Loucy (cell line): ENCODE measurements at regions not wholly inside any gene's neighbourhood (a gene's known extent, or its start where the extent isn't known, plus 50 kb on each side); places are given as distances from the start of the nearest gene placed in this dataset.
"Not testable (repeated sequence)": the region's sequence is repeated elsewhere in the genome, so short reads cannot be mapped to it uniquely, and the experiment has no call there.

ENCODE experiments used
- H2AFZ ChIP-seq: fragments of 200-600 bp; sonication (generic); 2 replicates; pipeline ENCODE4 v1.6.0; 2016; ENCODE audit warnings: antibody characterized with exemption, mild to moderate bottlenecking, low read length, moderate library complexity
- H3F3A ChIP-seq: fragments of 200-600 bp; 2 replicates; pipeline ENCODE4 v1.6.0; 2016; ENCODE audit warnings: antibody characterized with exemption, low read depth, mild to moderate bottlenecking
- H3K27me3 ChIP-seq: fragments of 200-600 bp; sonication (generic); 2 replicates; pipeline ENCODE4 v1.6.1; 2014; ENCODE audit warnings: low read length, mild to moderate bottlenecking; ENCODE audit not compliant: insufficient read depth, poor library complexity, severe bottlenecking
- H3K36me3 ChIP-seq: fragments of 200-600 bp; sonication (generic); 2 replicates; pipeline ENCODE4 v1.6.1; 2016; ENCODE audit warnings: low read length; ENCODE audit not compliant: insufficient read depth
- H3K4me1 ChIP-seq: fragments of 200-600 bp; sonication (generic); 2 replicates; pipeline ENCODE4 v1.5.1; 2014; ENCODE audit warnings: low read length, mild to moderate bottlenecking; ENCODE audit not compliant: insufficient read depth, poor library complexity, severe bottlenecking
- H3K4me2 ChIP-seq: fragments of 200-600 bp; sonication (generic); 2 replicates; pipeline ENCODE4 v1.6.0; 2014; ENCODE audit warnings: antibody characterized with exemption, low read length, low read depth, mild to moderate bottlenecking; ENCODE audit not compliant: poor library complexity, severe bottlenecking
- H3K4me3 ChIP-seq: fragments of 200-600 bp; sonication (generic); 2 replicates; pipeline ENCODE4 v1.5.1; 2014; ENCODE audit warnings: low read length, mild to moderate bottlenecking, mixed read lengths; ENCODE audit not compliant: poor library complexity, severe bottlenecking
- H3K79me2 ChIP-seq: fragments of 200-600 bp; sonication (generic); 2 replicates; pipeline ENCODE4 v1.6.1; 2014; ENCODE audit warnings: low read length; ENCODE audit not compliant: insufficient read depth
- H3K9ac ChIP-seq: fragments of 200-600 bp; sonication (generic); 2 replicates; pipeline ENCODE4 v1.6.0; 2014; ENCODE audit warnings: mild to moderate bottlenecking, low read depth, low read length, moderate library complexity; ENCODE audit not compliant: poor library complexity, severe bottlenecking
- H3K9me2 ChIP-seq: fragments of 200-600 bp; sonication (generic); replicated peaks from 2 replicates; pipeline ENCODE4 v1.6.1; 2016; ENCODE audit warnings: low read depth, low read length, mixed read lengths
- H3K9me3 ChIP-seq: fragments of 200-600 bp; sonication (generic); 2 replicates; pipeline ENCODE4 v1.6.1; 2014; ENCODE audit warnings: mild to moderate bottlenecking, antibody characterized with exemption, low read length, low read depth; ENCODE audit not compliant: insufficient read depth
- H4K20me1 ChIP-seq: fragments of 200-600 bp; sonication (generic); 2 replicates; pipeline ENCODE4 v1.6.0; 2014; ENCODE audit warnings: antibody characterized with exemption, low read length, mild to moderate bottlenecking; ENCODE audit not compliant: insufficient read depth, poor library complexity, severe bottlenecking
- EZH2phosphoT487 ChIP-seq: fragments of 200-600 bp; IDR thresholded peaks from 2 replicates; pipeline ENCODE4 v1.6.1; 2018; ENCODE audit warnings: antibody characterized with exemption, mild to moderate bottlenecking, moderate library complexity, borderline replicate concordance
- TF ChIP-seq, protein P1 (sequence below): fragments of 200-600 bp; sonication (generic); conservative IDR thresholded peaks from 2 replicates; pipeline ENCODE4 v1.5.1; 2014; ENCODE audit warnings: mild to moderate bottlenecking, antibody characterized with exemption, low read length

DNA sequence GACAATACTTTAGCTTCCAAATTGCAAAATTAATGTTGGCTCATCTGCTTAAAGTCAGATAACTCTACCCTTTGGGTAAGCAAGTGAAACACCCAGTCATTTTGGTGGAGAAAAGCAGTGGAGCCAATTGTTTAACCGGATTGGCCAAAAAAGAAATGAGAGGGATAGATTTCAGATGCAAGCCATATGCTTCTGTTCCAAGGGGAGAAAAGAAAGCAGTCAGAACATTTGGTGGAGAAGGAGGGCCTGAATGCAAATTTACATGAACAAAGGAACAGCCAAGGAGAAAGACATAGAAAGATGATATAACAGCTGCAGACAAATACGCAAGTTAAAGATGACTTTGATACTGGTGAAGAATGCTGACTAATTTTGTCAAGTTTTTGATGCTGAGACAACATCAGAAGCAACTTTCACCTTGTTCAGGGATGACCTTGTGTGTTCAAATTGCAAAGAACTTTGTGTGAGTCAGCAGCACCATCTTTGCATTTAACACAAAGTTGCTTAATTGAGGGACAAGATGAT lies 173.1 kb downstream of the TGFB2 start:
- H3K79me2 ChIP-seq = no peaks in the 10 kb centered on the region
- no peaks in the 10 kb centered on the region for H3K36me3 ChIP-seq
- H3K9ac ChIP-seq = no peak overlapping the region
- no peak overlapping the region for H2AFZ ChIP-seq
- H3F3A ChIP-seq = no peaks in the 10 kb centered on the region
- no peaks in the 10 kb centered on the region for H4K20me1 ChIP-seq
- no peaks in the 10 kb centered on the region for H3K27me3 ChIP-seq
- no peaks in the 10 kb centered on the region for H3K9me2 ChIP-seq
- no peak overlapping the region for H3K4me2 ChIP-seq
- H3K9me3 ChIP-seq = no peaks in the 10 kb centered on the region
- no peaks in the 10 kb centered on the region for H3K4me1 ChIP-seq
- TF ChIP-seq, protein P1, sequence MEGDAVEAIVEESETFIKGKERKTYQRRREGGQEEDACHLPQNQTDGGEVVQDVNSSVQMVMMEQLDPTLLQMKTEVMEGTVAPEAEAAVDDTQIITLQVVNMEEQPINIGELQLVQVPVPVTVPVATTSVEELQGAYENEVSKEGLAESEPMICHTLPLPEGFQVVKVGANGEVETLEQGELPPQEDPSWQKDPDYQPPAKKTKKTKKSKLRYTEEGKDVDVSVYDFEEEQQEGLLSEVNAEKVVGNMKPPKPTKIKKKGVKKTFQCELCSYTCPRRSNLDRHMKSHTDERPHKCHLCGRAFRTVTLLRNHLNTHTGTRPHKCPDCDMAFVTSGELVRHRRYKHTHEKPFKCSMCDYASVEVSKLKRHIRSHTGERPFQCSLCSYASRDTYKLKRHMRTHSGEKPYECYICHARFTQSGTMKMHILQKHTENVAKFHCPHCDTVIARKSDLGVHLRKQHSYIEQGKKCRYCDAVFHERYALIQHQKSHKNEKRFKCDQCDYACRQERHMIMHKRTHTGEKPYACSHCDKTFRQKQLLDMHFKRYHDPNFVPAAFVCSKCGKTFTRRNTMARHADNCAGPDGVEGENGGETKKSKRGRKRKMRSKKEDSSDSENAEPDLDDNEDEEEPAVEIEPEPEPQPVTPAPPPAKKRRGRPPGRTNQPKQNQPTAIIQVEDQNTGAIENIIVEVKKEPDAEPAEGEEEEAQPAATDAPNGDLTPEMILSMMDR = no peak
- no peak for TF ChIP-seq EZH2phosphoT487
- no peak overlapping the region for H3K4me3 ChIP-seq

DNA sequence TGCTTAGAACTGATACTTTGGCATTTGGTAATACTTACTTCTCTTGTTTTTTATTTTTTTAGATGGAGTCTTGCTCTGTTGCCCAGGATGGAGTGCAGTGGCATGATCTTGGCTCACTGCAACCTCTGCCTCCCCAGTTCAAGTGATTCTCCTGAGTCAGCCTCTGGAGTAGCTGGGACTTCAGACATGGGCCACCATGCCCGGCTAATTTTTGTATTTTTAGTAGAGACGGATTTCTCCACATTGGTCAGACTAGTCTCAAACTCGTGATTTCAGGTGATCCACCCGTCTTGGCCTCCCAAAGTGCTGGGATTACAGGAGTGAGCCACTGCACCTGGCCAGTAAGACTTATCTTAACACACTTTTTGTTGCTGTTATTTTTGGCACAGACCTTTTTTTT lies 175.5 kb downstream of the TGFB2 start:
- H2AFZ ChIP-seq, H3K9me3 ChIP-seq, H3K9ac ChIP-seq, H3K36me3 ChIP-seq, H3K27me3 ChIP-seq, H3K79me2 ChIP-seq, H4K20me1 ChIP-seq, H3F3A ChIP-seq, H3K4me3 ChIP-seq, H3K4me1 ChIP-seq, H3K4me2 ChIP-seq, H3K9me2 ChIP-seq: not testable (repeated sequence)

DNA sequence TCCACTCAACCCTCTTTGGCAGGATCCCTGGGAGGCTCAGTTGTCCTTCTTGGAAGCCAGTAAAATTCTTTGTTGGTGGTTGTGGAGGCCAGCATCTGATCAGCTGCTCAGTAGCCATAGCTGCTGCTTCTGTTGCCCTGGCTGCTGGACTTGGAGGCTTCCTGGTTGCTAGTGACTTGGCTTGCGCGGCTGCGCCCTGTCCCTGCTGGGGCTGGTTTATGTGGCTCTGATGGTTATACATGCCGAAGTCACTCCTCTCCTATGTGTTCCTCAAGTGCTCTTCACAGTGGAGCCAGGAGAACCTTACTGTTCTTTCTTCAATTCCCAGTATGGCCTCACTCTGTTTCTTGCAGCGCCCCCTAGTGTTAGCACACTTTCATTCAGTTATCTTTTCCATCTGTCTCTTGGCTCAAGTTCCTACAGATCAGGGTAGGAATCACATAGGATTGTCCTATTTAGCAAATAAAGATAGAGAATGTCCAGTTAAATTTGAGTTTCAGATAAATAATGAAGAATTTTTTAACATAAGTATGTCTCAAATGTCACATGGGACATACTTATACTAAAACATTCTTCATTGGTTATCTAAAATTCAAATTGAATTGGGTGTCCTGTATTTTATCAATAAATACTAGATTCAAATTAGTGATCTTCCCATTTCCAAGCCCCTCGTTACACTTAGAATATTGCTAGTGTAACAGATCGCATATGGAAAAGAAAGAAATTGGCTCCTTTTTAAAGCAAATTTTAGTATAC lies 176.5 kb downstream of the TGFB2 start:
- Histone ChIP-seq H4K20me1 (no peaks in the 10 kb centered on the region), H3K9me3 (no peaks in the 10 kb centered on the region), H3K4me3 (no peak overlapping the region), H3K79me2 (no peaks in the 10 kb centered on the region), H3F3A (no peaks in the 10 kb centered on the region), H3K4me1 (no peaks in the 10 kb centered on the region), H3K36me3 (no peaks in the 10 kb centered on the region), H3K27me3 (no peaks in the 10 kb centered on the region), H3K4me2 (no peak overlapping the region), H2AFZ (no peak overlapping the region), H3K9me2 (no peaks in the 10 kb centered on the region), H3K9ac (no peak overlapping the region)
- TF ChIP-seq, protein P1 = peak; percentile 98
- TF ChIP-seq EZH2phosphoT487 = no peak

DNA sequence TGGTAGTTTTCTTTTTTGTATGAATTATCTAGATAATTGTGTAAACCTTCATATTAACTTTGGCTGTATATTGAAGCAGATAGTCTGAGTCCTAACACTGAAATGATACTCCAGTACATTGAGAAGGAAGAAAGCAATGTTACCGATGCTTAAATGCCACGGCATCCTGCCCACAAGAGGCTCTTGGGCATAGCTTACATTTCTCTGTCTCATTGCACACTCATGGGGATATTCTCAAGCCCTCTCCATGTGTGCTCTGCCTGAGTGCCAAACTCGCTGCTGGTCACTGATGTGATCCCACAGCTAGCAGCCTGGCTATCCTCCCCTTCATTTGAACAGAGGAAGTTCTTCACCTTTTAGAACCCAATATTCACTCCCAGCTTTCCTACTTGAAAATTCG lies 179.4 kb downstream of the TGFB2 start:
- Histone ChIP-seq H3F3A (no peaks in the 10 kb centered on the region), H3K4me3 (no peak overlapping the region), H4K20me1 (no peaks in the 10 kb centered on the region), H3K4me2 (no peak overlapping the region), H3K79me2 (no peaks in the 10 kb centered on the region), H3K9ac (no peak overlapping the region), H3K27me3 (no peaks in the 10 kb centered on the region), H2AFZ (no peak overlapping the region), H3K4me1 (no peaks in the 10 kb centered on the region), H3K9me2 (no peaks in the 10 kb centered on the region), H3K36me3 (no peaks in the 10 kb centered on the region), H3K9me3 (no peaks in the 10 kb centered on the region)
- no peak for TF ChIP-seq EZH2phosphoT487
- TF ChIP-seq, protein P1 = no peak
